Sigmoid colon (tissue), 4 donors: ENCODE measurements at regions not wholly inside any gene's neighbourhood (a gene's known extent, or its start where the extent isn't known, plus 50 kb on each side); places are given as distances from the start of the nearest gene placed in this dataset.

Source experiments
- EP300 ChIP-seq, 4 donors: sonication (generic); formaldehyde crosslinking; IDR thresholded peaks; one replicate each; pipeline ENCODE4 v1.6.1; 2017; ENCODE audit warnings: antibody characterized with exemption in 4 of 4
- POLR2A ChIP-seq, 2 donors: fragments of 450-650 bp; IDR thresholded peaks; one replicate each; pipeline ENCODE4 v1.6.1; 2016; ENCODE audit warnings: antibody characterized with exemption in 2 of 2, mild to moderate bottlenecking in 2 of 2, moderate library complexity in 2 of 2
- POLR2AphosphoS5 ChIP-seq, 4 donors: sonication (generic); formaldehyde crosslinking; IDR thresholded peaks; one replicate each; pipeline ENCODE4 v1.6.1; 2017; ENCODE audit warnings: antibody characterized with exemption in 4 of 4
- TF ChIP-seq, protein P1 (sequence below), 4 experiments: fragments of 450-650 bp in 3 of 4; fragments of 200-600 bp in 1 of 4; IDR thresholded peaks; one replicate each; pipeline ENCODE4 v1.5.1; 2016 to 2019; ENCODE audit warnings: antibody characterized with exemption in 4 of 4, mild to moderate bottlenecking in 3 of 4, moderate library complexity in 2 of 4

- no peak for TF ChIP-seq POLR2A (IDR thresholded peaks at IDR 0.05)
- TF ChIP-seq, protein P1, sequence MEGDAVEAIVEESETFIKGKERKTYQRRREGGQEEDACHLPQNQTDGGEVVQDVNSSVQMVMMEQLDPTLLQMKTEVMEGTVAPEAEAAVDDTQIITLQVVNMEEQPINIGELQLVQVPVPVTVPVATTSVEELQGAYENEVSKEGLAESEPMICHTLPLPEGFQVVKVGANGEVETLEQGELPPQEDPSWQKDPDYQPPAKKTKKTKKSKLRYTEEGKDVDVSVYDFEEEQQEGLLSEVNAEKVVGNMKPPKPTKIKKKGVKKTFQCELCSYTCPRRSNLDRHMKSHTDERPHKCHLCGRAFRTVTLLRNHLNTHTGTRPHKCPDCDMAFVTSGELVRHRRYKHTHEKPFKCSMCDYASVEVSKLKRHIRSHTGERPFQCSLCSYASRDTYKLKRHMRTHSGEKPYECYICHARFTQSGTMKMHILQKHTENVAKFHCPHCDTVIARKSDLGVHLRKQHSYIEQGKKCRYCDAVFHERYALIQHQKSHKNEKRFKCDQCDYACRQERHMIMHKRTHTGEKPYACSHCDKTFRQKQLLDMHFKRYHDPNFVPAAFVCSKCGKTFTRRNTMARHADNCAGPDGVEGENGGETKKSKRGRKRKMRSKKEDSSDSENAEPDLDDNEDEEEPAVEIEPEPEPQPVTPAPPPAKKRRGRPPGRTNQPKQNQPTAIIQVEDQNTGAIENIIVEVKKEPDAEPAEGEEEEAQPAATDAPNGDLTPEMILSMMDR (IDR thresholded peaks at IDR 0.05), result no peak
- TF ChIP-seq POLR2AphosphoS5 (IDR thresholded peaks at IDR 0.05), result no peak
- TF ChIP-seq EP300 (IDR thresholded peaks at IDR 0.05), result no peak
Measured at GRCh38 chr2:65831509-65831908, 399.1 kb upstream of the SPRED2 start.
